ENCODE measurements at regions not wholly inside any gene's neighbourhood (a gene's known extent, or its start where the extent isn't known, plus 50 kb on each side); places are given as distances from the start of the nearest gene placed in this dataset.
A peak's percentile ranks its signal among the peaks of the same experiment; 100 is the strongest.

GRCh38 chr16:51592001-51592501 lies 441.0 kb upstream of the SALL1 start:
- H3K4me1 Mint-ChIP-seq (ENCODE audit: insufficient read depth, unreplicated experiment) = peaks cover 10% of the 10 kb centered on the region
- no peak for TF ChIP-seq CTCF (IDR thresholded peaks at IDR 0.05; ENCODE audit: unreplicated experiment)
- H3K4me3 Mint-ChIP-seq (ENCODE audit: unreplicated experiment) = peak overlapping the region; percentile 28
- ChIA-PET POLR2A (interaction anchor here (0.6 to 1.1 kb wide), 4 partner anchors 23 to 183 kb away, joined by 3 read pairs; no protein-coding TSS in a partner anchor), CTCF (interaction anchor here (1.2 kb wide), 1 partner anchor 9 kb away, joined by 3 read pairs; no protein-coding TSS in a partner anchor)
- H3K36me3 Mint-ChIP-seq (ENCODE audit: insufficient read depth, unreplicated experiment) = peaks cover 6% of the 10 kb centered on the region
- H3K27me3 Mint-ChIP-seq (ENCODE audit: insufficient read depth, unreplicated experiment) = no peaks in the 10 kb centered on the region
- DNase-seq (ENCODE audit: unreplicated experiment) = peak; percentile 6
- no peaks in the 10 kb centered on the region for H3K9me3 Mint-ChIP-seq (ENCODE audit: unreplicated experiment)
- no TSS peak for BruUV-seq (replicated peaks)
- H3K27ac Mint-ChIP-seq (ENCODE audit: low read depth, unreplicated experiment) = no peak overlapping the region
- intact Hi-C loops (cut with micrococcal nuclease) = no loop called here

- Mint-ChIP-seq H3K27me3 (ENCODE audit: insufficient read depth, unreplicated experiment) (no peaks in the 10 kb centered on the region), H3K4me3 (ENCODE audit: unreplicated experiment) (no peak overlapping the region), H3K36me3 (ENCODE audit: insufficient read depth, unreplicated experiment) (peaks cover 6% of the 10 kb centered on the region), H3K9me3 (ENCODE audit: unreplicated experiment) (no peaks in the 10 kb centered on the region), H3K4me1 (ENCODE audit: insufficient read depth, unreplicated experiment) (peaks cover 10% of the 10 kb centered on the region), H3K27ac (ENCODE audit: low read depth, unreplicated experiment) (no peak overlapping the region)
- no peak for DNase-seq (ENCODE audit: unreplicated experiment)
- ChIA-PET CTCF (no interaction called here), POLR2A (interaction anchor here (1.0 to 1.1 kb wide), 3 partner anchors 22 to 183 kb away, joined by 3 read pairs; no protein-coding TSS in a partner anchor)
- no peak for TF ChIP-seq CTCF (IDR thresholded peaks at IDR 0.05; ENCODE audit: unreplicated experiment)
- BruUV-seq (replicated peaks) = no TSS peak
- intact Hi-C loops (cut with micrococcal nuclease) = no loop called here
Observed at GRCh38 chr16:51591480-51591879, 440.4 kb upstream of the SALL1 start.

- no peaks in the 10 kb centered on the region for H3K27me3 Mint-ChIP-seq (ENCODE audit: insufficient read depth, unreplicated experiment)
- intact Hi-C loops (cut with micrococcal nuclease) = no loop called here
- CTCF ChIA-PET = interaction anchor here (0.6 to 1.0 kb wide), 3 partner anchors 10 to 292 kb away, joined by 3 read pairs; no protein-coding TSS in a partner anchor
Observed at GRCh38 chr16:51579652-51580360, 428.7 kb upstream of the SALL1 start.

More at GRCh38 chr16:51579652-51580360, 428.7 kb upstream of the SALL1 start:
- Mint-ChIP-seq H3K36me3 (ENCODE audit: insufficient read depth, unreplicated experiment) (no peaks in the 10 kb centered on the region), H3K27ac (ENCODE audit: low read depth, unreplicated experiment) (no peak overlapping the region), H3K9me3 (ENCODE audit: unreplicated experiment) (no peaks in the 10 kb centered on the region), H3K4me1 (ENCODE audit: insufficient read depth, unreplicated experiment) (peaks cover 7% of the 10 kb centered on the region), H3K4me3 (ENCODE audit: unreplicated experiment) (no peak overlapping the region)
- no peak for TF ChIP-seq CTCF (IDR thresholded peaks at IDR 0.05; ENCODE audit: unreplicated experiment)
- DNase-seq (ENCODE audit: unreplicated experiment) = no peak
- no TSS peak for BruUV-seq (replicated peaks)
- POLR2A ChIA-PET = no interaction called here
